ENCODE measurements at regions not wholly inside any gene's neighbourhood (a gene's known extent, or its start where the extent isn't known, plus 50 kb on each side); places are given as distances from the start of the nearest gene placed in this dataset.

GRCh38 chr21:28699186-28699585, 293.5 kb downstream of the LTN1 start:
- Histone ChIP-seq H3K9me3 (ENCODE audit: control insufficient read depth, insufficient read depth, low read depth, low read length) (no peaks in the 10 kb centered on the region), H3K4me1 (ENCODE audit: control insufficient read depth, insufficient read depth, low read length) (no peaks in the 10 kb centered on the region), H3K27ac (ENCODE audit: low read length) (no peak overlapping the region), H3K27me3 (ENCODE audit: control insufficient read depth, insufficient read depth, low read length) (no peaks in the 10 kb centered on the region), H3K36me3 (ENCODE audit: control insufficient read depth, insufficient read depth, low read length) (no peaks in the 10 kb centered on the region), H3K4me3 (ENCODE audit: low read depth in 2 of 2, low read length in 2 of 2) (no peak overlapping the region)
- TF ChIP-seq, protein P1, sequence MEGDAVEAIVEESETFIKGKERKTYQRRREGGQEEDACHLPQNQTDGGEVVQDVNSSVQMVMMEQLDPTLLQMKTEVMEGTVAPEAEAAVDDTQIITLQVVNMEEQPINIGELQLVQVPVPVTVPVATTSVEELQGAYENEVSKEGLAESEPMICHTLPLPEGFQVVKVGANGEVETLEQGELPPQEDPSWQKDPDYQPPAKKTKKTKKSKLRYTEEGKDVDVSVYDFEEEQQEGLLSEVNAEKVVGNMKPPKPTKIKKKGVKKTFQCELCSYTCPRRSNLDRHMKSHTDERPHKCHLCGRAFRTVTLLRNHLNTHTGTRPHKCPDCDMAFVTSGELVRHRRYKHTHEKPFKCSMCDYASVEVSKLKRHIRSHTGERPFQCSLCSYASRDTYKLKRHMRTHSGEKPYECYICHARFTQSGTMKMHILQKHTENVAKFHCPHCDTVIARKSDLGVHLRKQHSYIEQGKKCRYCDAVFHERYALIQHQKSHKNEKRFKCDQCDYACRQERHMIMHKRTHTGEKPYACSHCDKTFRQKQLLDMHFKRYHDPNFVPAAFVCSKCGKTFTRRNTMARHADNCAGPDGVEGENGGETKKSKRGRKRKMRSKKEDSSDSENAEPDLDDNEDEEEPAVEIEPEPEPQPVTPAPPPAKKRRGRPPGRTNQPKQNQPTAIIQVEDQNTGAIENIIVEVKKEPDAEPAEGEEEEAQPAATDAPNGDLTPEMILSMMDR (IDR thresholded peaks at IDR 0.05) = no peak
- no peak for TF ChIP-seq TCF7L2 (IDR thresholded peaks at IDR 0.05; ENCODE audit: low read depth, low read length)
- no peak for TF ChIP-seq SIN3A (IDR thresholded peaks at IDR 0.05; ENCODE audit: borderline replicate concordance, insufficient read depth, low read depth, low read length)
- no peak for TF ChIP-seq REST (IDR thresholded peaks at IDR 0.05; ENCODE audit: insufficient read depth in 1 of 2, low read depth in 2 of 2, low read length in 1 of 2)
- no peak for TF ChIP-seq POLR2AphosphoS5 (IDR thresholded peaks at IDR 0.05; ENCODE audit: low read depth, low read length)
- POLR2A ChIA-PET = no interaction called here
- DNase-seq (ENCODE audit: low read depth, low spot score) (no peak), ATAC-seq (no peak)
- CTCF ChIA-PET = no interaction called here
- BruUV-seq (replicated peaks) = no TSS peak
- intact Hi-C loops (cut with micrococcal nuclease; ENCODE audit: unreplicated experiment) (no loop called here), in situ Hi-C loops (cut with HindIII; ENCODE audit: low pct_unique_long_range_greater_than_20kb, low sequenced_read_pairs) (no loop called here)

- intact Hi-C loops (cut with micrococcal nuclease; ENCODE audit: unreplicated experiment) (no loop called here), in situ Hi-C loops (cut with HindIII; ENCODE audit: low pct_unique_long_range_greater_than_20kb, low sequenced_read_pairs) (no loop called here)
- no peaks in the 10 kb centered on the region for H3K27me3 ChIP-seq (ENCODE audit: control insufficient read depth, insufficient read depth, low read length)
- TF ChIP-seq TCF7L2 (IDR thresholded peaks at IDR 0.05; ENCODE audit: low read depth, low read length) (no peak), REST (IDR thresholded peaks at IDR 0.05; ENCODE audit: insufficient read depth in 1 of 2, low read depth in 2 of 2, low read length in 1 of 2) (no peak)
- POLR2A ChIA-PET = no interaction called here
- H3K4me1 ChIP-seq (ENCODE audit: control insufficient read depth, insufficient read depth, low read length) = no peaks in the 10 kb centered on the region
- no peak overlapping the region for H3K27ac ChIP-seq (ENCODE audit: low read length)
- no peak for ATAC-seq
- BruUV-seq (replicated peaks) = no TSS peak
- no peak overlapping the region for H3K4me3 ChIP-seq (ENCODE audit: low read depth in 2 of 2, low read length in 2 of 2)
- H3K36me3 ChIP-seq (ENCODE audit: control insufficient read depth, insufficient read depth, low read length) = no peaks in the 10 kb centered on the region
- no peaks in the 10 kb centered on the region for H3K9me3 ChIP-seq (ENCODE audit: control insufficient read depth, insufficient read depth, low read depth, low read length)
- CTCF ChIA-PET = no interaction called here
- DNase-seq (ENCODE audit: low read depth, low spot score) = no peak
These were observed 295.8 kb downstream of the LTN1 start for GRCh38 chr21:28696844-28697410.
